PC-9 (cell line): ENCODE measurements at regions not wholly inside any gene's neighbourhood (a gene's known extent, or its start where the extent isn't known, plus 50 kb on each side); places are given as distances from the start of the nearest gene placed in this dataset.

Source experiments
- BruUV-seq: library from RNA; stranded (reverse); fragments of 400-500 nt; replicated peaks from 2 replicates; lab custom pipeline; 2021; lab: Mats Ljungman, UMichigan
- CTCF ChIA-PET: fragments of 300-600 bp; sonication (Branson Sonifier 250); formaldehyde crosslinking; loops from one replicate; lab custom pipeline; 2022; ENCODE audit warnings: antibody characterized with exemption; lab: Charles Lee
- POLR2A ChIA-PET: fragments of 300-600 bp; sonication (Branson Sonifier 250); formaldehyde crosslinking; loops from one replicate; lab custom pipeline; 2022; ENCODE audit warnings: antibody characterized with exemption; ENCODE audit not compliant: unreplicated experiment; lab: Charles Lee
- DNase-seq, 2 experiments: peaks; one replicate each; pipeline versions ENCODE4 v3.0.0 to v3.0.0-alpha.2; 2015 to 2022; ENCODE audit warnings: mixed read lengths in 1 of 2
- H2AFZ ChIP-seq: fragments of 200-600 bp; sonication (generic); 2 replicates; pipeline ENCODE4 v1.8.1; 2017; ENCODE audit warnings: antibody characterized with exemption
- H3F3A ChIP-seq: fragments of 200-600 bp; sonication (generic); 2 replicates; pipeline ENCODE4 v1.8.1; 2017; ENCODE audit warnings: antibody characterized with exemption, mild to moderate bottlenecking, low read depth; ENCODE audit not compliant: insufficient read depth
- H3K27ac ChIP-seq: fragments of 200-600 bp; sonication (generic); 2 replicates; pipeline ENCODE4 v1.6.1; 2016; ENCODE audit warnings: mixed run types
- H3K27me3 ChIP-seq: fragments of 200-600 bp; sonication (generic); 2 replicates; pipeline ENCODE4 v1.6.1; 2016; ENCODE audit warnings: low read depth, mixed run types; ENCODE audit not compliant: insufficient read depth
- H3K36me3 ChIP-seq: fragments of 200-600 bp; sonication (generic); 2 replicates; pipeline ENCODE4 v1.6.1; 2016; ENCODE audit warnings: low read depth, mixed run types
- H3K4me1 ChIP-seq: fragments of 200-600 bp; sonication (generic); replicated peaks from 2 replicates; pipeline ENCODE4 v1.6.1; 2016; ENCODE audit warnings: mixed run types; ENCODE audit not compliant: insufficient read depth
- H3K4me2 ChIP-seq: fragments of 200-600 bp; sonication (generic); 2 replicates; pipeline ENCODE4 v1.6.1; 2017; ENCODE audit warnings: mixed run types
- H3K4me3 ChIP-seq: fragments of 200-600 bp; sonication (generic); 2 replicates; pipeline ENCODE4 v1.6.1; 2016; ENCODE audit warnings: mixed run types
- H3K79me2 ChIP-seq: fragments of 200-600 bp; sonication (generic); 2 replicates; pipeline ENCODE4 v1.6.1; 2017; ENCODE audit warnings: low read depth, mixed run types
- H3K9me2 ChIP-seq: fragments of 200-600 bp; sonication (generic); 2 replicates; pipeline ENCODE4 v1.8.1; 2017; ENCODE audit warnings: mild to moderate bottlenecking; ENCODE audit not compliant: insufficient read depth
- H3K9me3 ChIP-seq: fragments of 200-600 bp; sonication (generic); 2 replicates; pipeline ENCODE4 v1.8.1; 2016; ENCODE audit warnings: low read depth; ENCODE audit not compliant: insufficient read depth
- H4K20me1 ChIP-seq: fragments of 200-600 bp; sonication (generic); 2 replicates; pipeline ENCODE4 v1.8.1; 2017; ENCODE audit not compliant: insufficient read depth
- CTCF ChIP-seq: fragments of 200-600 bp; sonication (generic); conservative IDR thresholded peaks from 2 replicates; pipeline ENCODE4 v1.6.1; 2017; ENCODE audit warnings: mixed run types, antibody characterized with exemption, mild to moderate bottlenecking, moderate library complexity
- EZH2 ChIP-seq: fragments of 200-600 bp; sonication (generic); IDR thresholded peaks from 2 replicates; pipeline ENCODE4 v1.8.0; 2017; ENCODE audit warnings: antibody characterized with exemption, low read depth
- intact Hi-C: fragments of 100-400 bp; cut with micrococcal nuclease; formaldehyde crosslinking; loops from one replicate; pipeline ENCODE4 v1.10.0; 2022; ENCODE audit not compliant: unreplicated experiment

GRCh38 chr4:165605811-165606210, 227.0 kb downstream of the CPE start:
- ChIA-PET POLR2A (no interaction called here), CTCF (no interaction called here)
- BruUV-seq: no TSS peak

GRCh38 chr4:165606465-165607205, 227.8 kb downstream of the CPE start:
- Histone ChIP-seq H3K4me1 (no peaks in the 10 kb centered on the region), H3K27me3 (no peaks in the 10 kb centered on the region), H3K4me2 (no peak overlapping the region), H3K27ac (no peak overlapping the region), H2AFZ (no peak overlapping the region), H3F3A (no peaks in the 10 kb centered on the region), H3K4me3 (no peak overlapping the region), H3K36me3 (no peaks in the 10 kb centered on the region), H4K20me1 (no peaks in the 10 kb centered on the region), H3K79me2 (no peaks in the 10 kb centered on the region), H3K9me2 (no peaks in the 10 kb centered on the region; the same call in 1 of the 2 replicates), H3K9me3 (no peaks in the 10 kb centered on the region)
- DNase-seq: no peak
- BruUV-seq: no TSS peak
- intact Hi-C loops: no loop called here
- ChIA-PET CTCF (no interaction called here), POLR2A (no interaction called here)
- TF ChIP-seq CTCF (no peak), EZH2 (no peak)

More at GRCh38 chr4:165605811-165606210, 227.0 kb downstream of the CPE start:
- Histone ChIP-seq H3F3A (no peaks in the 10 kb centered on the region), H2AFZ (no peak overlapping the region), H3K27ac (no peak overlapping the region), H3K4me3 (no peak overlapping the region), H3K27me3 (no peaks in the 10 kb centered on the region), H3K4me2 (no peak overlapping the region), H4K20me1 (no peaks in the 10 kb centered on the region), H3K36me3 (no peaks in the 10 kb centered on the region), H3K79me2 (no peaks in the 10 kb centered on the region), H3K9me2 (no peaks in the 10 kb centered on the region; the same call in 1 of the 2 replicates), H3K9me3 (no peaks in the 10 kb centered on the region), H3K4me1 (no peaks in the 10 kb centered on the region)
- TF ChIP-seq EZH2: no peak
- TF ChIP-seq CTCF: no peak
- intact Hi-C loops: loop anchor here (2.0 kb wide), 1 partner anchor 43 kb away; no protein-coding TSS in a partner anchor
- DNase-seq: no peak

GRCh38 chr4:165609653-165610052, 230.8 kb downstream of the CPE start:
- H3F3A ChIP-seq: no peaks in the 10 kb centered on the region
- TF ChIP-seq EZH2 (no peak), CTCF (no peak)
- BruUV-seq: no TSS peak
- intact Hi-C loops: no loop called here
- no peaks in the 10 kb centered on the region; the same call in 1 of the 2 replicates for H3K9me2 ChIP-seq
- no peak for DNase-seq
- H3K4me3 ChIP-seq: no peak overlapping the region
- POLR2A ChIA-PET: no interaction called here
- H4K20me1 ChIP-seq: no peaks in the 10 kb centered on the region
- H3K27ac ChIP-seq: no peak overlapping the region
- H3K4me1 ChIP-seq: no peaks in the 10 kb centered on the region
- no peaks in the 10 kb centered on the region for H3K9me3 ChIP-seq
- H3K36me3 ChIP-seq: no peaks in the 10 kb centered on the region
- no peak overlapping the region for H3K4me2 ChIP-seq
- CTCF ChIA-PET: no interaction called here
- H3K79me2 ChIP-seq: no peaks in the 10 kb centered on the region
- H3K27me3 ChIP-seq: no peaks in the 10 kb centered on the region
- no peak overlapping the region for H2AFZ ChIP-seq
